GM19043 (cell line): ENCODE measurements at regions not wholly inside any gene's neighbourhood (a gene's known extent, or its start where the extent isn't known, plus 50 kb on each side); places are given as distances from the start of the nearest gene placed in this dataset.

Experiments used
- ATAC-seq: cut with Tn5 transposase; IDR thresholded peaks from one replicate; pipeline ENCODE4 v1.9.1; 2021; ENCODE audit warnings: low read depth; ENCODE audit not compliant: unreplicated experiment

GRCh38 chr4:24705016-24705753 lies 90.2 kb upstream of the SOD3 start:
- ATAC-seq, result no peak

DNA sequence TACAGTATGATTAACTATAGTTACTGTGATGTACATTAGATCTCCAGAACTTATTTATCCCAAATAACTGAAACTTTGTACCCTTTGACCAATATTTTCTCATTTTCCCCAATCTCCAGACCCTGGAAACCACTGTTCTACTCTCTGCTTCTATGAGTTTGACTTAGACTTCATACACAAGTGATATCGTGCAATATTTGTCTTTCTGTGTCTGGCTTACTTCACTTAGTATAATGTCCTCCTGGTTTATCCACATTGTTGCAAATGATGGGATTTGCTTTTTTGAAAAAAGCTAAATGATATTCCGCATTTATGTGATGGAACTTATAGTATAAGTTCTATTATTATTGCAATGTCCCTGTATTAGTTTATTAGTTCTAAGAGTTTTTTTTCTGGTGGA lies 81.8 kb upstream of the SOD3 start:
- ATAC-seq, result no peak

GRCh38 chr4:24719615-24720014 lies 75.8 kb upstream of the SOD3 start:
- ATAC-seq, result no peak

DNA sequence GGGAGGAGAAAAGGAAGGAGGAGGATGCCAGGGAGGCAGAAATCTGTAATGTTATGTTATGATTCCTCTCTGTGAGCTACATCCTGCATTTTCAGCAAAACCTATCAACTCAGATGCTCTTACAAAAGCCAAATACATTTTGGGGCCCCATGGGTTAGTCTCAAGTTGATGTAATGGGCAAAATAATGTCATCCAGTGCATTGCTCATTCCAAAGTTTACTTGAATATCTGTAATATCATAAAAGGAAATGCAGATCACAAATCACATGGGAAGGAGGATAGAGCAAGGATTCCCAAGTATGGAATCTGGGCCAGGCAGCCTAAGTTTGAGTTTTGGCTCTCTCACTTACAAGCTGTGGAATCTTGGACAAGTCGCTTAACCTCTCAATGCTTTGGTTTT lies 74.9 kb upstream of the SOD3 start:
- no peak for ATAC-seq

DNA sequence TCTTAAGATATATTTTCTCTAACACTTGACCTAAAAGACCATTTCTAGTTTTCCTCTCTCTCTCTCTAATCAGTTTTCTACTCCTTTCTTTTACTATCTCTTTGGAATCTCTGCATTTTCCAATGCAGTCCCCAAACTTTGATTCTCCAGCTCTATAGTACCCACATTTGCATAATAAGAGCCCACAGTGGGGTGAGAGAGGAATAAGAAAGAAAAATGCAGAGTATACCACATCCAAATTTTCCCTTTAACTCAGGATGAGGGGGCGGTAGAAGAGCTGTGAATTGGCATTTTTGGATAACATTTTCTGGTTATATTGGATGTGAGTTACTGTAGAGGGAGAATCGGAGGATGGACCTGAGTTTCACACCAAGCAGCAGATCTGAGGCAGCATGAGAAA lies 74.4 kb upstream of the SOD3 start:
- ATAC-seq, result no peak

DNA sequence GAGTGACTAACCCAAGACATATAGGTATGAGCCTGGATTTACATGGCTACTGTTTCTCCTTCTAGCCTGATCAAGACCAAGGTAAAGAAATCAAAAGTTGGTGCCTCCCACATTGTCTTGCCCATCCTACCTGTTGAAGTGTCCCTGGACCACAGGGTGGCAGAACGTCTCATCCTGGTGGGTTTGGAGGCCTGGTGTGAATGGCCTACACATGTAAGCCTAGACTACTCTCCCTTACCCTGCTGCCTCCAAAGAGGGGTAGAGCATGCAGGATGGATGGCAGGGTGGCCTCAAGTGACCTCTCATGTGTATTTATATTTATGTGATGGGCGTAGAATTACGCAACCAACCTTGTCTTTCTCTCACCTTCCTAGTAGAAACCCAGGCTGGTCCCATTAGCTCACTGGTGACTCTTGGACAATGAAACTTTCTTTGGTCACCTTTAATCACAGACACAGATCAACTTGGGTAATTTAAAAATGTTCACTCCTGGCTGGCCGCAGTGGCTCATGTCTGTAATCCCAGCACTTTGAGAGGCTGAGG lies 73.3 kb upstream of the SOD3 start:
- no peak for ATAC-seq

GRCh38 chr4:24727390-24728224 lies 67.8 kb upstream of the SOD3 start:
- ATAC-seq, result no peak

DNA sequence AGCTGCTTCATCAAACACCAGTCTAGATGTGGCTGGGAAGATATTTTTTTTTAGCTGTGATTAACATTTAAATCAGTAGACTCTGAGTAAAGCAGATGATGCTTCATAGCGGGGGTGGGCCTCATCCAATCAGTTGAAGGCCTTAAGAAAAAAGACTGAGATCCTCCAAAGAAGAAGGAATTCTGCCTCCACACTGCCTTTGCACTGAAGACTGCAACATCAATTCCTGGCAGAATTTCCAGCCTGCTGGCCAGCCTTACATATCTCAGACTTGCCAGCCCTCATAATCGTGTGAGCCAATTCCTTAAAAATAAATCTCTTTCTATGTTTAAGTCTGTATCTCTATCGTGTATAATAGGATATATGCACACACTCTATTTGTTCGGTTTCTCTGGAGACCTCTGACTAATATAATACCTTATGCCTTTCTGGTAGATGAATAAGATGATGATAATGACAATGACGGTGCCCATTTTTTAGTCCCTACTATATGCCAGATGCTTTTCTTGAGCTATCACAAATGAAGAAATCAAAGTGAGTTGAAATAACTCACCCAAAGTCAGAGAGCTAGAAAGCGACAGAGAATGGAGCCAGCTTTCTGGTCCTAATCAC lies 66.1 kb upstream of the SOD3 start:
- no peak for ATAC-seq

GRCh38 chr4:24730256-24731001 lies 64.9 kb upstream of the SOD3 start:
- ATAC-seq, result no peak

GRCh38 chr4:24731448-24731847 lies 63.9 kb upstream of the SOD3 start:
- ATAC-seq, result no peak

- ATAC-seq, result no peak
These were observed 60.9 kb upstream of the SOD3 start for GRCh38 chr4:24734511-24734910.

- ATAC-seq, result no peak
These were observed 59.3 kb upstream of the SOD3 start for GRCh38 chr4:24736066-24736465.

GRCh38 chr4:24741910-24742309 lies 53.5 kb upstream of the SOD3 start:
- no peak for ATAC-seq

- no peak for ATAC-seq
These were observed 53.0 kb upstream of the SOD3 start for GRCh38 chr4:24742335-24742734.

DNA sequence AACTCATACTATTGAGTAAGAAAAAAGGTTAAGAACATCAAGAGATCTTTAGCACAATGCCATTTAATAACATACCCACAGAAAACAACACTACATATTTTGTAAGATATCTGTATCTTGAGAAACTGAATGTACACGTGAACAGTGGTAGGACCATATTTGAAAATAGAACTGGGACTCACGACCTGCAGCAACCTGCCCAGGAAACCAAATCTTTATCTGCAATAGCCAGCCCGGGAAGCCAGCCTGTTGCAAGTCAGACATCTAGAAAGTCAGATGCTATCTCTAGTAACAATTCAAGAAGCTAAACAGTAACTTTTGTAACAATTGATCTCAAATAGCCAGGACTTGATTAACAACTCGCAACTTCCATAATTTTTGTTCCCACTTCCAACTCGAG lies 52.6 kb upstream of the SOD3 start:
- ATAC-seq, result no peak

DNA sequence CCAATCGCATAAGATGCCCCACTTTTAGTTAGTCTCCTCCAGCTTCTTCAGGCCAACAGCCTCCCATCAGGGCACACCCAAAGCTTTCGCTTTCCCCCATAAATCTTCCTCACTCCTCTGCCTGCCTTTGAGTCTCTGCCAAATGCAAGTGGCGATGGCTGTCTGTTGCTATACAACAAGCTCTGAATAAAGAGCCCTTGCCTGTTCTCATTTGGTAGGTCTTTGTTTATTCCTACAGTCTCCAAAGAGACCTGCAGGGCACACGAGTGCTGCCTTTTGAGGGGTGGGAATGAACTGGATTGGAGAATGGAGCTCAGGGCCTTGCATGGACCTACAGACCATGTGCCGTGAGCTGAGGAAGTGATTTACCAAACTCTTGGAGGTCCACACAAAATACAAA lies 52.2 kb upstream of the SOD3 start:
- ATAC-seq, result no peak

DNA sequence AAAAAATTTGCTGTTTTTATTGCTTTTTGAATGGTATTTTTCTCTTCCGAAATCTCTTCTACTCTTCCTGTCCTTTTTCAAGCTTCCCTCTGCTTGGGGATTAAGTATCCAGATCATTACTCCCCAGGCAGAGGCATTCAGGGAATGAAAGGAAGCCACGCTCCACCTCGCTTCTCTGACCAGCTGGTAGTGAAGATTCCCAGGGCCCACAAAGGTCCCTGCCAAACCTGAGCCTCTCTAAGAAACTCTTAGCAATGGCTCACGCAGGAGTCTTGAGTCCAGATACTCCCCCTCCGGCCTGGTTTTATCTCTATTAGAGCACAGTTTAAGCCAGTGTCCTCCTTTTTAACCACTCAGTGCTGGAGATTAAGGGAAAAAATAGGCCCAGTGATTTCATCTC lies 51.4 kb upstream of the SOD3 start:
- ATAC-seq, result no peak

- no peak for ATAC-seq
These were observed 50.0 kb upstream of the SOD3 start for GRCh38 chr4:24745172-24745895.
